ENCODE measurements at regions not wholly inside any gene's neighbourhood (a gene's known extent, or its start where the extent isn't known, plus 50 kb on each side); places are given as distances from the start of the nearest gene placed in this dataset.

- FAIRE-seq = no peak
- 35% methylated on average over 3 of the region's 3 CpGs for WGBS (ENCODE audit: insufficient coverage, insufficient replicate concordance, low lambda C conversion rate, missing lambda C conversion rate)
- intact Hi-C loops (cut with micrococcal nuclease; ENCODE audit: unreplicated experiment) (no loop called here), in situ Hi-C loops (cut with MboI) (no loop called here)
- ChIA-PET CTCF (interaction anchor here (1.0 to 1.5 kb wide), 2 partner anchors 10 to 24 kb away, joined by 3 to 4 read pairs; no protein-coding TSS in a partner anchor), POLR2A (no interaction called here), RAD21 (ENCODE audit: unreplicated experiment) (no interaction called here), SMC1A (ENCODE audit: uncharacterized antibody, unreplicated experiment) (interaction anchor here (1.1 kb wide), 1 partner anchor 9 kb away, joined by 3 read pairs; no protein-coding TSS in a partner anchor)
- Histone ChIP-seq H3K27me3 (replicated peaks in 1 of 2; ENCODE audit: control insufficient read depth in 2 of 2, insufficient read depth in 2 of 2, low read length in 1 of 2) (no peaks in the 10 kb centered on the region), H4K20me1 (ENCODE audit: control insufficient read depth, insufficient read depth) (no peaks in the 10 kb centered on the region), H3K4me2 (ENCODE audit: control insufficient read depth, insufficient read depth) (no peak overlapping the region), H3K4me3 (no peak overlapping the region), H3K9me3 (replicated peaks; ENCODE audit: control insufficient read depth, insufficient read depth, low read length) (no peaks in the 10 kb centered on the region), H3K36me3 (ENCODE audit: control insufficient read depth in 2 of 2, insufficient read depth in 2 of 2, low read length in 1 of 2) (no peaks in the 10 kb centered on the region), H3K4me1 (ENCODE audit: control insufficient read depth, insufficient read depth, low read length) (no peaks in the 10 kb centered on the region), H3K9ac (ENCODE audit: control insufficient read depth, insufficient read depth, low read length) (no peak overlapping the region), H3K27ac (ENCODE audit: control insufficient read depth, insufficient read depth) (no peak overlapping the region), H3K79me2 (ENCODE audit: control insufficient read depth, insufficient read depth, low read length) (no peaks in the 10 kb centered on the region), H2AFZ (ENCODE audit: control insufficient read depth, low read depth, low read length) (no peak overlapping the region)
- no peak for DNase-seq (ENCODE audit: low read depth, low spot score)
- no TSS peak for BruUV-seq (replicated peaks)
- ATAC-seq = no peak
- TF ChIP-seq CHD1 (IDR thresholded peaks at IDR 0.05; ENCODE audit: low read depth, low read length) (no peak), FOXK2 (IDR thresholded peaks at IDR 0.05) (no peak), LARP7 (IDR thresholded peaks at IDR 0.05) (no peak), KLF5 (IDR thresholded peaks at IDR 0.05; ENCODE audit: partially characterized antibody) (no peak), BMI1 (IDR thresholded peaks at IDR 0.05; ENCODE audit: borderline replicate concordance) (no peak), RAD51 (IDR thresholded peaks at IDR 0.05) (no peak), SMC3 (IDR thresholded peaks at IDR 0.05; ENCODE audit: borderline replicate concordance, low read length) (no peak), TBL1XR1 (IDR thresholded peaks at IDR 0.05; ENCODE audit: low read depth, low read length) (no peak), POLR2A (IDR thresholded peaks at IDR 0.05; ENCODE audit: low read depth, low read length) (no peak), USF2 (IDR thresholded peaks at IDR 0.05; ENCODE audit: borderline replicate concordance, low read depth, low read length) (no peak), GATAD2B (conservative IDR thresholded peaks at IDR 0.05; ENCODE audit: low read depth) (no peak), ZBTB33 (IDR thresholded peaks at IDR 0.05) (no peak), ZNF592 (IDR thresholded peaks at IDR 0.05) (no peak), CEBPZ (IDR thresholded peaks at IDR 0.05; ENCODE audit: low read depth, low read length) (no peak), MTA2 (IDR thresholded peaks at IDR 0.05; ENCODE audit: low read depth) (no peak)
Measured at GRCh38 chr6:104003803-104004516, 855.8 kb downstream of the HACE1 start.
